ENCODE measurements at regions not wholly inside any gene's neighbourhood (a gene's known extent, or its start where the extent isn't known, plus 50 kb on each side); places are given as distances from the start of the nearest gene placed in this dataset.

DNA sequence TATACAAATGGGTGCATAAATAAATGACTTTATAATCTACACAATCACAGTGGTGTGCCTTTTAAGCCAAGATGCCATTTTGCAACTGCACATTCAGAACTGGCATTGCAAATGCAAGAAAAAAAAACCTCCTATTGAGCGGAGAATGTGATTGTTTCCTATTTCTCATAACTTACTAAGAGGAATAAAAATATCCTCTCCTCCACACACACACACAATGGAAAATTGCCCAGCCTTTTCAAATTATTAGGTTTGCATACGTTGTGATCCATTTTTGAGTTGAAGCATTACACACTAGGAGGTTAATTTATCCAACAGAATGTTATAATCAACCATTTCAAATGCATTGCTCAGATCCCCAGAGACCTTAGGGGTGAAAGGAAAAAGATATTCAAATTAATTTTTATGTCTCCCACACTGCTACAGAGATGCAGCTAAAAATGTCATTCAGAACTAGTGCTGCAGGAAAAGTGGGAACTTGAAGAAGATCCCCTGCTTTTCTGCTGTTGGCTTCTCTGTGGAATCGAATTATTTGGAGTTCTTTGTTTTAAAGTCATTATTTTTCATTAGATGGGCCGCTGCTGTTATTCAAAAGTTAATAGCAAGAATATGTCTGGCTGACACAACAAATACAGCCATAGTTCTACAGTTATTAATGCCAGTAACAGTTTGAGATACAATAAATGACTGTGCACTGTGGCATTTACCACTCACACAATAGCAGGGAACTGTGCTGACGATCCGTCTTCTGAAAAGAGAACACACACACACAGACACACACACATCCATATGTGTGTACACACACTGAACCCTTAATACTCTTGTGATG, 299.9 kb upstream of the ANO5 start:
- Histone ChIP-seq H3K4me2 (no peak overlapping the region), H3K4me1 (peaks cover 0 to 53% (median 14%) of the 10 kb centered on the region in 10 experiments; a peak in 12 of 20 replicates), H3K27ac (no peak overlapping the region)

DNA sequence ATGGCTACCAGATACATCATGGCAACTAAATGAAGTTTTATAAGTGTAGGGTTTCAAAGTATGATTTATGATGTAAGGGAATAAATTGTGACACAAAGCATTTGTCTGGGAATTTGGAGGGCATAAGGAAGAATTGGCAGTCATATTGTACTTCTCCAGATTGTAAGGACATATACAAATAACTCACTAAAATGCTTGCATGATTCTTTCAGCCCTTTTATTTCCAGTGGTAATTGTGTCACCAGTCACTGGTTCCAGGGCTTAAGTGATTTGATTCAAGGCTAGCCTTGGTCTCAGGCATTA, 299.4 kb upstream of the ANO5 start:
- H3K27ac ChIP-seq: no peak overlapping the region

More for the DNA sequence above, 299.9 kb upstream of the ANO5 start:
- H4K20me1 ChIP-seq: no peaks in the 10 kb centered on the region
- H3K27me3 ChIP-seq: no peaks in the 10 kb centered on the region
- no peak for TF ChIP-seq Cebpa-rat (IDR thresholded peaks at IDR 0.05)
- no peak overlapping the region for H3K9ac ChIP-seq
- no peaks in the 10 kb centered on the region for H3K9me3 ChIP-seq (replicated peaks in 1 of 11)
- no peak overlapping the region for H3K4me3 ChIP-seq
- H3K36me3 ChIP-seq: no peaks in the 10 kb centered on the region

GRCh38 chr11:21894492-21894891, 298.4 kb upstream of the ANO5 start:
- H3K4me2 ChIP-seq: no peak overlapping the region
- no peaks in the 10 kb centered on the region for H3K9me3 ChIP-seq (replicated peaks in 1 of 11)
- no peak overlapping the region for H3K4me3 ChIP-seq
- H3K27me3 ChIP-seq: no peaks in the 10 kb centered on the region
- no peaks in the 10 kb centered on the region for H4K20me1 ChIP-seq
- H3K36me3 ChIP-seq: no peaks in the 10 kb centered on the region
- no peak overlapping the region for H3K9ac ChIP-seq
- H3K27ac ChIP-seq: no peak overlapping the region
- peaks cover 0 to 40% (median 8%) of the 10 kb centered on the region in 10 experiments; a peak in 12 of 20 replicates for H3K4me1 ChIP-seq
- no peak for TF ChIP-seq Cebpa-rat (IDR thresholded peaks at IDR 0.05)

More for the DNA sequence above, 299.4 kb upstream of the ANO5 start:
- Histone ChIP-seq H3K9me3 (replicated peaks in 1 of 11) (no peaks in the 10 kb centered on the region), H3K27me3 (no peaks in the 10 kb centered on the region), H4K20me1 (no peaks in the 10 kb centered on the region), H3K36me3 (no peaks in the 10 kb centered on the region), H3K4me2 (no peak overlapping the region), H3K4me1 (peaks cover 0 to 49% (median 13%) of the 10 kb centered on the region in 10 experiments; a peak in 12 of 20 replicates), H3K9ac (no peak overlapping the region), H3K4me3 (no peak overlapping the region)
- TF ChIP-seq Cebpa-rat (IDR thresholded peaks at IDR 0.05): no peak

DNA sequence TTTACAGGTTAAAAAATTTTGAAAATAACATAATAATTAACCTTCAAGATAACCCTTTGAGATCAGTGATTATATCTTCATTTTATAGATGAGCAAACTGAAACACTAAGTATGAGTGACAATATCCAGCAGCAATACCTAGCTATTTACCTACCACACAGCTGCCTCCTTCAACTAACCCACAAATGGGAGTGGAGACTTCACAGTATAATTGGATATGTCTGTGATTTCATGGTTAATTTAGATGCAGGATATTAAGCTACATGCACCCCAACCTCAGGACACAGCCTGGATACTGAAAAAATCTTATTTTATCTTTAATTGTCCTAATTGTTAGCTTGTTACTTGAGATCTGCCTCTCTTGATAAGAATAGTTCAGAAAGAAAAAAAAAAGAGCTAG, 297.2 kb upstream of the ANO5 start:
- H3K4me1 ChIP-seq: peaks cover 0 to 28% (median 8%) of the 10 kb centered on the region in 10 experiments; a peak in 12 of 20 replicates
- no peak for TF ChIP-seq Cebpa-rat (IDR thresholded peaks at IDR 0.05)
- H3K4me2 ChIP-seq: no peak overlapping the region
- H3K36me3 ChIP-seq: no peaks in the 10 kb centered on the region
- H3K4me3 ChIP-seq: no peak overlapping the region
- H3K9ac ChIP-seq: no peak overlapping the region
- H3K9me3 ChIP-seq (replicated peaks in 1 of 11): no peaks in the 10 kb centered on the region
- H4K20me1 ChIP-seq: no peaks in the 10 kb centered on the region
- no peak overlapping the region for H3K27ac ChIP-seq
- no peaks in the 10 kb centered on the region for H3K27me3 ChIP-seq

GRCh38 chr11:21896216-21896615, 296.7 kb upstream of the ANO5 start:
- Histone ChIP-seq H4K20me1 (no peaks in the 10 kb centered on the region), H3K9me3 (replicated peaks in 1 of 11) (no peaks in the 10 kb centered on the region), H3K4me1 (peaks cover 0 to 22% (median 8%) of the 10 kb centered on the region in 10 experiments; a peak in 12 of 20 replicates), H3K27me3 (no peaks in the 10 kb centered on the region), H3K27ac (no peak overlapping the region), H3K4me2 (no peak overlapping the region; a peak in 1 of 22 replicates), H3K36me3 (no peaks in the 10 kb centered on the region), H3K9ac (no peak overlapping the region), H3K4me3 (no peak overlapping the region)
- no peak for TF ChIP-seq Cebpa-rat (IDR thresholded peaks at IDR 0.05)

DNA sequence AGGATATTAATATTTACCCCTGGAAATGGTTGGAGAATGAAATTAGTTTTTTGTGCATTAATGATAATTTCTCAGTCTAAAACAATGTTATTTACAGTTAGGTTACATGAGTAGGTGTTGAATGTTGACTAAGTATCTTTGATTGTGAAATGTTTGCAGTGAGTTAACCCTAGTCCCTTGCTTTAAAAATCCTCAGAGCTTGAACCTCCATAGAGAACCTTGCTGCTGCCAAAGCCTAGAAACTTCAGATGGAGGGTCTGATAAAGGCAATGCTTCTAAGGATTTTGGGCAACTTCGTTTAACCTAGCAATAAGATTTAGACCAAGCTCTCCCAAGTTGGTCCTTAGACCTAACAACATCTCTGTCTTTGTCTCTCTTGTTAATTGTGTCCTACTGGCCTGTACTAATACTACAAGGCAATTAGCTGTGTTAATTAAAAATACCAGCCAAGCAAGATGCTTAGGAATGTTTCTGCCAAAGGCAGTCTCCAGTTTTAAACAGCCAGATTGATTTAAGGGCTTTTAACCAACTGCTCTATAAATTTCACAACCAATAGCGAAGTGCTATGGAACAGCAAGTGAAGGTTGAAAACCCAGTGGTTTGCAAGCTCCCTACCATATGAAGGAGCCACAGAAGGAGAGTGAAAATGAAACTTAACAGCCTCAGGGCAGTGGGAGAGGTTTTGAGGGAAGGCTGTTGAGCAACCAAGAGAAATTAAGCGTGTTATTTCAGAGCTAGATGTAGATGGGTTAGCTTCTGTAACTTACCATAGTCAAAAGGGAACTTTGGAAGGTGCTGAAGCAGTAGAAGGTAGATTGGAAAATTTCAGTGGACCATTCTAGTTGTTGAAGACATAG, 295.9 kb upstream of the ANO5 start:
- H3K36me3 ChIP-seq: no peaks in the 10 kb centered on the region
- H3K4me3 ChIP-seq: no peak overlapping the region
- H3K4me2 ChIP-seq: peak overlapping the region in 8 of 11 experiments; percentile 16 to 70 (median 52); a peak in 13 of 22 replicates
- H3K27ac ChIP-seq: peak overlapping the region in 3 of 11 experiments; percentile 1 to 36 (median 31); a peak in 4 of 22 replicates
- no peaks in the 10 kb centered on the region for H4K20me1 ChIP-seq
- peaks cover 0 to 21% (median 8%) of the 10 kb centered on the region in 10 experiments; a peak in 12 of 20 replicates for H3K4me1 ChIP-seq
- no peaks in the 10 kb centered on the region for H3K9me3 ChIP-seq (replicated peaks in 1 of 11)
- no peaks in the 10 kb centered on the region for H3K27me3 ChIP-seq
- H3K9ac ChIP-seq: no peak overlapping the region
- peak in 2 of 11 experiments; percentile 38 to 69; a peak in 3 of 22 replicates for TF ChIP-seq Cebpa-rat (IDR thresholded peaks at IDR 0.05)

DNA sequence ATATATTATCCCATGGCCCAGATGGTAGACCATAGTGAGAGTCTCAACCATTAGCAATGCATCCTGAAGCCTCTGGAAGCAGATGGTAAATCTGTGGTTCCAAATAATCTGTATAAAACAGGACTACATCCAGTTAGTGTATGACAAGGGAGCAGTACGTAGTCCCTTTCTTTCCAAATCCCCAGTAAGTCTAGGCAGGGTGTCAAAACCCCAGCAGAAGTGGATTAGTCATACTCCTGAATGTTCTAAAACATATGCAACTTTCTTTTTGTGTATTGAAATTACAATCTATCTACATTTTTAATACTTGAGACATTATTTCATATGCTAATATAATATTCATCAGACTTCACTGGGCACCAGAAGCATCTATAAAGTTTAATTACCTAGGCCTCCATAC, 295.1 kb upstream of the ANO5 start:
- Histone ChIP-seq H3K4me3 (no peak overlapping the region), H3K36me3 (no peaks in the 10 kb centered on the region), H4K20me1 (no peaks in the 10 kb centered on the region), H3K9me3 (replicated peaks in 1 of 11) (no peaks in the 10 kb centered on the region), H3K9ac (no peak overlapping the region), H3K27ac (peak overlapping the region in 3 of 11 experiments; percentile 1 to 36 (median 31); a peak in 5 of 22 replicates), H3K4me2 (peak overlapping the region in 8 of 11 experiments; percentile 16 to 70 (median 52); a peak in 12 of 22 replicates), H3K4me1 (peaks cover 0 to 21% (median 8%) of the 10 kb centered on the region in 10 experiments; a peak in 12 of 20 replicates), H3K27me3 (no peaks in the 10 kb centered on the region)
- no peak for TF ChIP-seq Cebpa-rat (IDR thresholded peaks at IDR 0.05)

GRCh38 chr11:21908211-21908610, 284.7 kb upstream of the ANO5 start:
- no peak overlapping the region for H3K27ac ChIP-seq
- no peak for TF ChIP-seq Cebpa-rat (IDR thresholded peaks at IDR 0.05)
- no peaks in the 10 kb centered on the region for H3K36me3 ChIP-seq
- H3K4me1 ChIP-seq: peaks cover 0 to 59% (median 6%) of the 10 kb centered on the region in 10 experiments; a peak in 9 of 20 replicates
- H3K9me3 ChIP-seq (replicated peaks in 1 of 11): peaks cover 0 to 5% (median 0%) of the 10 kb centered on the region in 11 experiments; a peak in 1 of 22 replicates
- no peak overlapping the region for H3K4me3 ChIP-seq
- no peaks in the 10 kb centered on the region for H3K27me3 ChIP-seq
- no peaks in the 10 kb centered on the region for H4K20me1 ChIP-seq
- H3K4me2 ChIP-seq: no peak overlapping the region
- H3K9ac ChIP-seq: no peak overlapping the region

GRCh38 chr11:21909145-21909544, 283.7 kb upstream of the ANO5 start:
- Histone ChIP-seq H3K27ac (peak overlapping the region in 5 of 11 experiments; percentile 7 to 57 (median 43); a peak in 6 of 22 replicates), H3K4me2 (peak overlapping the region in 5 of 11 experiments; percentile 22 to 76 (median 52); a peak in 9 of 22 replicates), H3K4me3 (no peak overlapping the region), H3K27me3 (no peaks in the 10 kb centered on the region), H3K36me3 (no peaks in the 10 kb centered on the region), H3K9ac (no peak overlapping the region), H3K9me3 (replicated peaks in 1 of 11) (peaks cover 0 to 2% (median 0%) of the 10 kb centered on the region in 11 experiments; a peak in 2 of 22 replicates), H3K4me1 (peaks cover 0 to 68% (median 6%) of the 10 kb centered on the region in 10 experiments; a peak in 9 of 20 replicates), H4K20me1 (no peaks in the 10 kb centered on the region)
- no peak for TF ChIP-seq Cebpa-rat (IDR thresholded peaks at IDR 0.05)
